Colonic mucosa (tissue), 4 donors: ENCODE measurements at regions not wholly inside any gene's neighbourhood (a gene's known extent, or its start where the extent isn't known, plus 50 kb on each side); places are given as distances from the start of the nearest gene placed in this dataset.
A peak's percentile ranks its signal among the peaks of the same experiment; 100 is the strongest.

Experiments
- DNase-seq: peaks from one replicate; pipeline ENCODE4 v3.0.0-alpha.2; 2020
- H3K27ac ChIP-seq: fragments of 200-600 bp; one replicate; pipeline ENCODE4 v1.8.0; 2021
- H3K27me3 ChIP-seq: fragments of 200-600 bp; one replicate; pipeline ENCODE4 v1.8.0; 2021
- H3K36me3 ChIP-seq: fragments of 200-600 bp; one replicate; pipeline ENCODE4 v1.8.0; 2021
- H3K4me1 ChIP-seq: fragments of 200-600 bp; one replicate; pipeline ENCODE4 v1.8.0; 2021; ENCODE audit warnings: mild to moderate bottlenecking
- H3K4me3 ChIP-seq: fragments of 200-600 bp; one replicate; pipeline ENCODE4 v1.8.0; 2021
- H3K9ac ChIP-seq, 2 donors: one replicate each; pipeline ENCODE4 v1.7.0; 2013; ENCODE audit warnings: control low read depth in 2 of 2, low read depth in 2 of 2, low read length in 2 of 2
- H3K9me3 ChIP-seq: fragments of 200-600 bp; one replicate; pipeline ENCODE4 v1.8.0; 2021
- CTCF ChIP-seq: fragments of 200-600 bp; IDR thresholded peaks from one replicate; pipeline ENCODE4 v1.8.0; 2022; ENCODE audit warnings: antibody characterized with exemption, mild to moderate bottlenecking
- intact Hi-C: fragments of 100-400 bp; cut with DNase I; formaldehyde crosslinking; loops from one replicate; pipeline ENCODE4 v1.14.1; 2022
- donor health status: healthy.
- donor health status: DM: no; HTN: no; CAD: no.
- donor health status: DM: no; HTN: no; CAD: no.

- H3K4me1 ChIP-seq: no peaks in the 10 kb centered on the region
- H3K27me3 ChIP-seq: no peaks in the 10 kb centered on the region
- no peaks in the 10 kb centered on the region for H3K9me3 ChIP-seq
- no peak overlapping the region for H3K9ac ChIP-seq
- H3K4me3 ChIP-seq: no peak overlapping the region
- no peak for DNase-seq
- no peak overlapping the region for H3K27ac ChIP-seq
- TF ChIP-seq CTCF: no peak
- intact Hi-C loops: loop anchor here (10.0 kb wide), 1 partner anchor 264 kb away; no protein-coding TSS in a partner anchor
- H3K36me3 ChIP-seq: no peaks in the 10 kb centered on the region
Observed at GRCh38 chr11:80320765-80321164, 879.9 kb upstream of the TENM4 start.

GRCh38 chr11:80320226-80320625 lies 879.4 kb upstream of the TENM4 start:
- TF ChIP-seq CTCF: no peak
- Histone ChIP-seq H3K27me3 (no peaks in the 10 kb centered on the region), H3K36me3 (no peaks in the 10 kb centered on the region), H3K4me3 (no peak overlapping the region), H3K9me3 (no peaks in the 10 kb centered on the region), H3K4me1 (no peaks in the 10 kb centered on the region), H3K27ac (no peak overlapping the region), H3K9ac (no peak overlapping the region)
- intact Hi-C loops: loop anchor here (10.0 kb wide), 1 partner anchor 265 kb away; no protein-coding TSS in a partner anchor
- DNase-seq: no peak

GRCh38 chr11:80317612-80318011 lies 876.8 kb upstream of the TENM4 start:
- intact Hi-C loops: no loop called here

GRCh38 chr11:80315200-80315599 lies 874.4 kb upstream of the TENM4 start:
- H3K9me3 ChIP-seq: no peaks in the 10 kb centered on the region
- H3K36me3 ChIP-seq: no peaks in the 10 kb centered on the region
- no peak for TF ChIP-seq CTCF
- DNase-seq: no peak
- H3K4me1 ChIP-seq: no peaks in the 10 kb centered on the region
- H3K4me3 ChIP-seq: no peak overlapping the region
- H3K27ac ChIP-seq: no peak overlapping the region
- H3K9ac ChIP-seq: no peak overlapping the region
- H3K27me3 ChIP-seq: no peaks in the 10 kb centered on the region
- intact Hi-C loops: no loop called here

More at GRCh38 chr11:80317612-80318011, 876.8 kb upstream of the TENM4 start:
- no peak for TF ChIP-seq CTCF
- no peak overlapping the region for H3K27ac ChIP-seq
- H3K27me3 ChIP-seq: no peaks in the 10 kb centered on the region
- no peaks in the 10 kb centered on the region for H3K36me3 ChIP-seq
- DNase-seq: peak; percentile 17
- H3K4me1 ChIP-seq: no peaks in the 10 kb centered on the region
- H3K9me3 ChIP-seq: no peaks in the 10 kb centered on the region
- H3K9ac ChIP-seq: no peak overlapping the region
- H3K4me3 ChIP-seq: no peak overlapping the region

- no peaks in the 10 kb centered on the region for H3K36me3 ChIP-seq
- H3K9me3 ChIP-seq: no peaks in the 10 kb centered on the region
- H3K27ac ChIP-seq: no peak overlapping the region
- TF ChIP-seq CTCF: no peak
- DNase-seq: no peak
- no peak overlapping the region for H3K9ac ChIP-seq
- no peaks in the 10 kb centered on the region for H3K27me3 ChIP-seq
- H3K4me3 ChIP-seq: no peak overlapping the region
- H3K4me1 ChIP-seq: no peaks in the 10 kb centered on the region
- intact Hi-C loops: no loop called here
Observed at GRCh38 chr11:80309301-80309700, 868.5 kb upstream of the TENM4 start.

GRCh38 chr11:80307676-80308075 lies 866.8 kb upstream of the TENM4 start:
- H3K27ac ChIP-seq: no peak overlapping the region
- intact Hi-C loops: no loop called here
- H3K4me1 ChIP-seq: no peaks in the 10 kb centered on the region
- H3K9ac ChIP-seq: no peak overlapping the region
- no peak for DNase-seq
- no peaks in the 10 kb centered on the region for H3K36me3 ChIP-seq
- H3K9me3 ChIP-seq: no peaks in the 10 kb centered on the region
- no peak overlapping the region for H3K4me3 ChIP-seq
- no peak for TF ChIP-seq CTCF
- H3K27me3 ChIP-seq: no peaks in the 10 kb centered on the region
